Spleen (tissue), 11 donors: ENCODE measurements at regions not wholly inside any gene's neighbourhood (a gene's known extent, or its start where the extent isn't known, plus 50 kb on each side); places are given as distances from the start of the nearest gene placed in this dataset.

Experiments used
- DNase-seq: peaks from one replicate; pipeline ENCODE4 v3.0.0-alpha.2; 2020
- H3K27ac ChIP-seq, 8 donors: fragments of 200-600 bp; sonication (generic) in 7 of 8; 1 replicate in 4 of 8; 2 replicates in 4 of 8; pipeline versions ENCODE4 v1.5.0 to v1.8.0; 2016 to 2021; ENCODE audit warnings: inconsistent platforms in 4 of 8, mild to moderate bottlenecking in 4 of 8, moderate library complexity in 1 of 8
- H3K27me3 ChIP-seq, 7 donors: fragments of 200-600 bp; sonication (generic) in 6 of 7; replicated peaks in 1 of 7; 1 replicate in 4 of 7; 2 replicates in 3 of 7; pipeline versions ENCODE4 v1.5.0 to v1.8.0; 2016 to 2021; ENCODE audit warnings: inconsistent platforms in 3 of 7, mild to moderate bottlenecking in 1 of 7
- H3K36me3 ChIP-seq, 6 donors: fragments of 200-600 bp; sonication (generic) in 5 of 6; 1 replicate in 4 of 6; 2 replicates in 2 of 6; pipeline versions ENCODE4 v1.5.0 to v1.8.0; 2016 to 2021; ENCODE audit warnings: inconsistent platforms in 2 of 6
- H3K4me1 ChIP-seq, 6 donors: fragments of 200-600 bp; sonication (generic) in 5 of 6; 1 replicate in 3 of 6; 2 replicates in 3 of 6; pipeline versions ENCODE4 v1.5.0 to v1.8.0; 2016 to 2021; ENCODE audit warnings: inconsistent platforms in 3 of 6
- H3K4me3 ChIP-seq, 8 donors: fragments of 200-600 bp; sonication (generic) in 7 of 8; 1 replicate in 4 of 8; 2 replicates in 4 of 8; pipeline versions ENCODE4 v1.5.0 to v1.8.0; 2016 to 2021; ENCODE audit warnings: inconsistent platforms in 4 of 8, mild to moderate bottlenecking in 4 of 8, moderate library complexity in 2 of 8
- H3K9me3 ChIP-seq, 8 donors: fragments of 200-600 bp; sonication (generic) in 7 of 8; 1 replicate in 4 of 8; 2 replicates in 4 of 8; pipeline versions ENCODE4 v1.5.0 to v1.8.0; 2016 to 2021; ENCODE audit warnings: inconsistent platforms in 4 of 8
- CTCF ChIP-seq, 11 experiments: fragments of 200-600 bp in 7 of 11; fragments of 450-650 bp in 4 of 11; sonication (generic) in 4 of 11; IDR thresholded peaks in 8 of 11; conservative IDR thresholded peaks in 3 of 11; 1 replicate in 7 of 11; 2 replicates in 4 of 11; pipeline versions ENCODE4 v1.4.0 to v1.8.0; 2016 to 2021; ENCODE audit warnings: antibody characterized with exemption in 11 of 11, inconsistent platforms in 4 of 11, mild to moderate bottlenecking in 1 of 11
- POLR2A ChIP-seq, 3 donors: fragments of 450-650 bp; IDR thresholded peaks; one replicate each; pipeline ENCODE4 v1.5.1; 2017; ENCODE audit warnings: antibody characterized with exemption in 3 of 3, mild to moderate bottlenecking in 1 of 3
- POLR2AphosphoS5 ChIP-seq, 3 donors: sonication (generic); formaldehyde crosslinking; IDR thresholded peaks; one replicate each; pipeline ENCODE4 v1.5.1; 2017; ENCODE audit warnings: antibody characterized with exemption in 3 of 3
- WGBS, 5 donors: extraction: QIAGEN DNeasy Blood & Tissue Kit in 3 of 5; methylation state at CpG; one replicate each; pipeline versions ENCODE4 v1.1.5 to v1.1.7; 2013 to 2018; 5-methylcytosine and 5-hydroxymethylcytosine counted together
- intact Hi-C: fragments of 100-400 bp; cut with DNase I; formaldehyde crosslinking; loops from one replicate; pipeline ENCODE4 v1.15.0; 2023; ENCODE audit warnings: low total_unique reads
- donor health status: healthy with polysubstance abuse.
- donor health status: DM: no; HTN: no; CAD: no; lungs with moderate emphysema.
- donor health status: DM: no; HTN: no; CAD: no.
- donor health status: Bipolar disorder and iron deficiency.
- donor health status: healthy.
- donor health status: DM: no; HTN: no; CAD: no.
- donor health status: DM: yes; HTN: yes; CAD: no.

GRCh38 chr3:80227216-80227615, 459.4 kb upstream of the ROBO1 start:
- 61 to 83% (median 67%) methylated on average over 1 of the region's 1 CpG for WGBS, 5 donors
- Histone ChIP-seq H3K27me3 (no peaks in the 10 kb centered on the region), H3K4me1 (no peaks in the 10 kb centered on the region), H3K36me3 (no peaks in the 10 kb centered on the region), H3K27ac (no peak overlapping the region), H3K9me3 (peaks cover 0 to 7% (median 3%) of the 10 kb centered on the region in 8 donors), H3K4me3 (no peak overlapping the region)
- intact Hi-C loops: no loop called here
- no peak for TF ChIP-seq POLR2A (IDR thresholded peaks at IDR 0.05)
- TF ChIP-seq POLR2AphosphoS5 (IDR thresholded peaks at IDR 0.05): no peak
- no peak for TF ChIP-seq CTCF (IDR thresholded peaks at IDR 0.05 in 8 of 11, conservative IDR thresholded peaks at IDR 0.05 in 3 of 11)
- no peak for DNase-seq

DNA sequence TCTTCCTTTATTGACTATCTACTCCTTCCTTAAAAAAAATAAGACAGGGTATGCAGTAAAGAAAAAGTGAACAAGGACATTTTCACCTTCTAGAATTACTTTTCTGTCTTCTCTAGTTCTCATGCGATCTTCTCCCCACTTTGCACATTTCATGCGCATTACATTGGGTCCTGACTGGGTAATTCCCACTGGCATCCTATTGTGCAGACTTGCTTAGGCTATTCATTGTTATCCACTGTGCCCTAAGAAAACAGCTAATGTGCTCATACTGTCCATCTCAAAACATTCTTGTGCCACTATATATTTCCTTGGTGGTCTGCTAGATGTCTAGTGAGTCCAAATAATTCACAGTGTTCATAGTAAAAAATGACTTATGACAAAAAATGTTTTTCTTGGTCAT, 447.4 kb upstream of the ROBO1 start:
- WGBS, 5 donors: 82 to 92% (median 85%) methylated on average over 2 of the region's 2 CpGs
- H3K9me3 ChIP-seq: peaks cover 0 to 15% (median 2%) of the 10 kb centered on the region in 8 donors
- TF ChIP-seq POLR2A (IDR thresholded peaks at IDR 0.05) (no peak), CTCF (IDR thresholded peaks at IDR 0.05 in 8 of 11, conservative IDR thresholded peaks at IDR 0.05 in 3 of 11) (no peak)
- H3K27me3 ChIP-seq: no peaks in the 10 kb centered on the region
- DNase-seq: no peak
- H3K4me3 ChIP-seq: no peak overlapping the region
- no peak overlapping the region for H3K27ac ChIP-seq
- no peaks in the 10 kb centered on the region for H3K4me1 ChIP-seq
- intact Hi-C loops: no loop called here
- H3K36me3 ChIP-seq: no peaks in the 10 kb centered on the region

- H3K27me3 ChIP-seq: no peaks in the 10 kb centered on the region
- intact Hi-C loops: no loop called here
- H3K4me3 ChIP-seq: no peak overlapping the region
- no peak overlapping the region for H3K27ac ChIP-seq
- TF ChIP-seq CTCF (IDR thresholded peaks at IDR 0.05 in 8 of 11, conservative IDR thresholded peaks at IDR 0.05 in 3 of 11) (no peak), POLR2AphosphoS5 (IDR thresholded peaks at IDR 0.05) (no peak), POLR2A (IDR thresholded peaks at IDR 0.05) (no peak)
- DNase-seq: no peak
- H3K36me3 ChIP-seq: no peaks in the 10 kb centered on the region
- 70 to 77% (median 74%) methylated on average over 4 of the region's 4 CpGs for WGBS, 5 donors
- H3K9me3 ChIP-seq: peaks cover 0 to 22% (median 4%) of the 10 kb centered on the region in 8 donors
- H3K4me1 ChIP-seq: no peaks in the 10 kb centered on the region
Observed at GRCh38 chr3:80213086-80213485, 445.3 kb upstream of the ROBO1 start.

- H3K4me3 ChIP-seq: no peak overlapping the region
- intact Hi-C loops: no loop called here
- no peaks in the 10 kb centered on the region for H3K4me1 ChIP-seq
- no peaks in the 10 kb centered on the region for H3K27me3 ChIP-seq
- no peak for DNase-seq
- peaks cover 0 to 29% (median 3%) of the 10 kb centered on the region in 8 donors for H3K9me3 ChIP-seq
- TF ChIP-seq POLR2AphosphoS5 (IDR thresholded peaks at IDR 0.05) (no peak), CTCF (IDR thresholded peaks at IDR 0.05 in 8 of 11, conservative IDR thresholded peaks at IDR 0.05 in 3 of 11) (no peak), POLR2A (IDR thresholded peaks at IDR 0.05) (no peak)
- 52 to 80% (median 76%) methylated on average over 3 of the region's 3 CpGs for WGBS, 5 donors
- no peak overlapping the region for H3K27ac ChIP-seq
- H3K36me3 ChIP-seq: no peaks in the 10 kb centered on the region
Observed at GRCh38 chr3:80192936-80193335, 425.1 kb upstream of the ROBO1 start.
